Activated CD4-positive, alpha-beta memory T cell treated with anti-CD3 and anti-CD28 coated beads for 36 hours (primary cell): ENCODE measurements at regions not wholly inside any gene's neighbourhood (a gene's known extent, or its start where the extent isn't known, plus 50 kb on each side); places are given as distances from the start of the nearest gene placed in this dataset.

Source experiments
- CTCF ChIA-PET: fragments of 350-600 bp; sonication (Branson Sonifier 250); formaldehyde crosslinking; loops from one replicate; lab custom pipeline; 2021; ENCODE audit warnings: antibody characterized with exemption, inconsistent platforms; lab: Charles Lee
- POLR2A ChIA-PET: fragments of 350-600 bp; sonication (Branson Sonifier 250); formaldehyde crosslinking; loops from one replicate; lab custom pipeline; 2021; ENCODE audit warnings: antibody characterized with exemption; lab: Charles Lee
- DNase-seq: peaks from one replicate; pipeline ENCODE4 v3.0.0-alpha.2; 2020
- H3K27ac Mint-ChIP-seq: one replicate; pipeline ENCODE4 v1.8.0; 2021; ENCODE audit warnings: mixed read lengths
- H3K27me3 Mint-ChIP-seq: one replicate; pipeline ENCODE4 v1.8.0; 2021; ENCODE audit warnings: mixed read lengths
- H3K36me3 Mint-ChIP-seq: one replicate; pipeline ENCODE4 v1.8.0; 2021; ENCODE audit warnings: mixed read lengths
- H3K4me1 Mint-ChIP-seq: one replicate; pipeline ENCODE4 v1.8.0; 2021; ENCODE audit warnings: low read depth, mixed read lengths
- H3K4me3 Mint-ChIP-seq: one replicate; pipeline ENCODE4 v1.8.0; 2021; ENCODE audit warnings: mild to moderate bottlenecking, mixed read lengths
- H3K9me3 Mint-ChIP-seq: one replicate; pipeline ENCODE4 v1.8.0; 2021; ENCODE audit warnings: mixed read lengths
- intact Hi-C: fragments of 100-400 bp; cut with micrococcal nuclease; formaldehyde crosslinking; loops from one replicate; pipeline ENCODE4 v1.15.1; 2023

DNA sequence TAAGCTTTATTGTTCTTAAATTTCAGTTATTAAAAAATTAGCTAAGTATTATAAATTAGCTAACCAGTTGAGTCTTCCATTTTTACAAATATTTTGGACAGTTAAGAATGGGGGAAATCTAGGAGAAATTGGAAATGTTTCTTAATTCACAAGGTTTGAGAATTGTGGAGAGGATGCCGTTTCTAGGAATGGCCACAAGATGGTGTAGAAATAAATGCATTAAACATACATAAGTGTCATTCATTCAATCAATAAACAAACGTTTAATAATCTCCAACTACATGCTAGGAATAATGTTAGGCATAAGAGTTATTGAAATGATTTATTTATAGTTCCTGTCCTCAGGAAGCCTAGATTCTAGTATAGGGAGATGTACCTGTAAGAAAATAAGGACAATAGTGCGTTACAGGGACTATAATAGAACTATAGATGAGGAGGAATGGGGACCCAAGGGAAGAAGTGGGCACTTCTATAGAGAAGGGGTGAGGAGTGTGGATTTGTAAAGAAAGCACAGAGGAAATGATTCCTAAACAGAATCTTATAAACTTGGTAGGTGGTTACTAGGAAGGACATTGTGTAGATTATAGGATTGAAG lies 195.7 kb upstream of the ANK2 start:
- CTCF ChIA-PET: no interaction called here
- intact Hi-C loops: no loop called here
- POLR2A ChIA-PET: no interaction called here
- H3K4me1 Mint-ChIP-seq: no peaks in the 10 kb centered on the region
- H3K27me3 Mint-ChIP-seq: peaks cover 2% of the 10 kb centered on the region
- H3K9me3 Mint-ChIP-seq: no peaks in the 10 kb centered on the region
- H3K36me3 Mint-ChIP-seq: no peaks in the 10 kb centered on the region
- DNase-seq: no peak
- no peak overlapping the region for H3K27ac Mint-ChIP-seq
- H3K4me3 Mint-ChIP-seq: no peak overlapping the region

DNA sequence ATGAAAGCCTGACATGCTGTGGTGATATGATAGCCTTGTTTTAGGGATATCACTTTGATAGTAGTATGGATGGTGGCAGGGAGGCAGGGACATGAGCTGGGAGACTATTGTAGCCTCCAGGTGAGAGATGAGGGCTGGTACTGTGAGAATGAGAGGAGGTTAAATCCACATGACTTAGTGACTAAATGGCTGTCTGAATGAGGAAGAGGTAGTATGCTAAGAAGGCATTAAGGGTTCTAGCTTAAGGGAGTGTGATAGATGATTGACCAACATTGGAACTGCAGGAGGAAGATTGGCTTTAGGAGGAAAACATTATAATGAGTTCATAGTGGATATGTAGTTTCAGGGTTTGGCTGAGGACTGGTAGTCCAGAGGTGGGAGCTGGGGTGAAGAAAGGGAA lies 195.0 kb upstream of the ANK2 start:
- Mint-ChIP-seq H3K27ac (no peak overlapping the region), H3K4me1 (no peaks in the 10 kb centered on the region), H3K9me3 (no peaks in the 10 kb centered on the region), H3K4me3 (no peak overlapping the region), H3K36me3 (no peaks in the 10 kb centered on the region), H3K27me3 (peaks cover 2% of the 10 kb centered on the region)
- intact Hi-C loops: no loop called here
- CTCF ChIA-PET: no interaction called here
- POLR2A ChIA-PET: no interaction called here
- no peak for DNase-seq

DNA sequence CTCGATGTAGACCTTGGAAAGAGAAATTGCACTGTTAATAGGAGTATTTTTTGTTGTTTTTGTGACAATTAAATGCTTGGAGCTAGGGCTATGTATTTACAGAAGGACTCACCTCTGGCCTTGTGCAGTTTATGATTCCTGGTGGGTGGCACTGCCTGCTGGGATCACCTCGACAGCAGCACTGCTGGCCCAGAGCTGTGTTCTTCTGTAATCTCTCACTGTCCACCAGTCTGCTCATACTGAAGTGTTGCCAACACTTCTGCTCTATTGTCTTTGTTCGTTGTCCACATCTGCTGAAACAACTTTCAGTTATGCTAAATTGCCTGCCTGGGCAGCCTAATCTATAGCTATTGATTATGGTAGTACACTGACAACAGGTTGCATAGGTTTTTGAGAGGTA lies 194.4 kb upstream of the ANK2 start:
- no peaks in the 10 kb centered on the region for H3K36me3 Mint-ChIP-seq
- POLR2A ChIA-PET: no interaction called here
- intact Hi-C loops: no loop called here
- H3K27ac Mint-ChIP-seq: no peak overlapping the region
- H3K4me1 Mint-ChIP-seq: no peaks in the 10 kb centered on the region
- no peak for DNase-seq
- peaks cover 5% of the 10 kb centered on the region for H3K27me3 Mint-ChIP-seq
- CTCF ChIA-PET: no interaction called here
- no peaks in the 10 kb centered on the region for H3K9me3 Mint-ChIP-seq
- no peak overlapping the region for H3K4me3 Mint-ChIP-seq

DNA sequence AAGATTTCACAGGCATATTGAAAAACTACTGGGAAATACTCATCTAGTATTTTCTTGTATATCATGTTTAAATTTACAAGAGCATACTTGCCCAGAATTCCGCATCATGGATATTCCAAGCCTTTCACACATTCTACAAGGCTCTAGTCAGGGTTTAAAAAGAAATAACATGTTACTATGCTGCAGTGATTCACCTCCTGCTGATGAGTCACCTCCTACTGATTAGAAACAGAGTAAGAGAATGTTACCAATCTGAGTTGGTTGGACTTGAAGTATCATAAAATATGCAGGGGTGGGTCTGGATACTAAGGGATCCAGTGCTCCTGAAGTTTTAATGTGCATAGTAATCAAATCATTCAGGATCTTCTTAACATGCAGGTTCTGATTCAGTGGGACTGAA lies 192.0 kb upstream of the ANK2 start:
- ChIA-PET POLR2A (no interaction called here), CTCF (no interaction called here)
- Mint-ChIP-seq H3K4me1 (no peaks in the 10 kb centered on the region), H3K9me3 (no peaks in the 10 kb centered on the region), H3K27ac (no peak overlapping the region), H3K36me3 (no peaks in the 10 kb centered on the region), H3K27me3 (peaks cover 3% of the 10 kb centered on the region), H3K4me3 (no peak overlapping the region)
- intact Hi-C loops: loop anchor here (1.0 kb wide), 1 partner anchor 39 kb away; no protein-coding TSS in a partner anchor
- DNase-seq: no peak

DNA sequence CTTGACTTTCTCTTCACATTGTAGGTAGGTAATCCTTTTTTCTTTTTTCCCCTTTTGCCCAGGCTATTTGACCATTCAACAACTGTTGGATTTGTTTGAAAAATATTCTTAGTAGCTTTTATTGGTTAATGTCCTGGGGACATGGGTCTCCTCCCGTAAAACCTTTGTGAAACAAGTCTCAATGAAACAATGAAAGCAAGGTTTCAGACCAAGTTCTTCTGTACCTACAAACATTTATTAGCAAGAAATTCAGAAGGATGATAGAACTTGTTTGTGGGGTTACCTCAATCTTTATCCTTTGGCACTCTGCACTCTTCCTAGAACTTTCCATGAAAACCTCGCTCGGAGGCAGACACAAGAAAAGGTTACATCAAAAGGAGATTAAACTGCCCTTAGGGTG lies 190.7 kb upstream of the ANK2 start:
- Mint-ChIP-seq H3K9me3 (no peaks in the 10 kb centered on the region), H3K4me3 (no peak overlapping the region), H3K4me1 (no peaks in the 10 kb centered on the region), H3K27me3 (peaks cover 3% of the 10 kb centered on the region), H3K27ac (no peak overlapping the region), H3K36me3 (no peaks in the 10 kb centered on the region)
- ChIA-PET POLR2A (no interaction called here), CTCF (no interaction called here)
- DNase-seq: no peak
- intact Hi-C loops: no loop called here

DNA sequence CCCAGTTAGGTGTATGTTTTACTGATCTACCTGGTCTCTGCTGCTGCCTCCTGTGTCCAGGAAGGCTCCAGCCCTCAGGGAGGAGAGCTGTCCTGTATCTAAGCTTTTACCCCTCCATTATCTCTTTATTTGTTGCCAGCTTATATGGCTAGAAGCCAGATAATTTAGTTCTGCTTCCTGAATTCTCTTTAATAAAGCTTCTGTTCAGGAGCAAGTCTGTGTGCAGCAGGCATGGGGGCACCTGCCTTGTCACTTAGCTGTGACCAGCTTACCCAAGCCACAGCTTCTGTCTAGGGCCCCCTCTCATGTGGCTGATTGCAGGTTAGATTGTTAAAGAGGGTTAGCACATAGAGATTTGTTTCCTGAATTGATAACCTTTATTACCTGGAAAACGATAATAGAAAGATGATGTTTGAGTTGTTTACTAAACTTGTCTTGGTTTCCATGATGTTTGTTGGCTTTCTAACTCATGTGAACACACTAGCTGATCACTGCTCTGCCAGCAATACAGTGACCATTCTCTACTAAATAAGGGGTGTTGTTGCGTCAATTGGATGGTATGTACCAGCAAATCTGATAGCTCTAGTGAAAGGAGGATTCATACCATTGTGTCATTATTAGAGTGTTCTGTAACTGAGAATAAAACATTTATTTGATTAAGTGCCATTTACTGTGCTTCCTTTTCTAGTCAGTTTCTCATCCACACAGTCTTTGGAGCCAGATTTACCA lies 189.8 kb upstream of the ANK2 start:
- ChIA-PET CTCF (no interaction called here), POLR2A (no interaction called here)
- H3K27ac Mint-ChIP-seq: no peak overlapping the region
- H3K27me3 Mint-ChIP-seq: peaks cover 3% of the 10 kb centered on the region
- H3K4me1 Mint-ChIP-seq: no peaks in the 10 kb centered on the region
- H3K36me3 Mint-ChIP-seq: no peaks in the 10 kb centered on the region
- DNase-seq: no peak
- intact Hi-C loops: no loop called here
- H3K9me3 Mint-ChIP-seq: no peaks in the 10 kb centered on the region
- no peak overlapping the region for H3K4me3 Mint-ChIP-seq

DNA sequence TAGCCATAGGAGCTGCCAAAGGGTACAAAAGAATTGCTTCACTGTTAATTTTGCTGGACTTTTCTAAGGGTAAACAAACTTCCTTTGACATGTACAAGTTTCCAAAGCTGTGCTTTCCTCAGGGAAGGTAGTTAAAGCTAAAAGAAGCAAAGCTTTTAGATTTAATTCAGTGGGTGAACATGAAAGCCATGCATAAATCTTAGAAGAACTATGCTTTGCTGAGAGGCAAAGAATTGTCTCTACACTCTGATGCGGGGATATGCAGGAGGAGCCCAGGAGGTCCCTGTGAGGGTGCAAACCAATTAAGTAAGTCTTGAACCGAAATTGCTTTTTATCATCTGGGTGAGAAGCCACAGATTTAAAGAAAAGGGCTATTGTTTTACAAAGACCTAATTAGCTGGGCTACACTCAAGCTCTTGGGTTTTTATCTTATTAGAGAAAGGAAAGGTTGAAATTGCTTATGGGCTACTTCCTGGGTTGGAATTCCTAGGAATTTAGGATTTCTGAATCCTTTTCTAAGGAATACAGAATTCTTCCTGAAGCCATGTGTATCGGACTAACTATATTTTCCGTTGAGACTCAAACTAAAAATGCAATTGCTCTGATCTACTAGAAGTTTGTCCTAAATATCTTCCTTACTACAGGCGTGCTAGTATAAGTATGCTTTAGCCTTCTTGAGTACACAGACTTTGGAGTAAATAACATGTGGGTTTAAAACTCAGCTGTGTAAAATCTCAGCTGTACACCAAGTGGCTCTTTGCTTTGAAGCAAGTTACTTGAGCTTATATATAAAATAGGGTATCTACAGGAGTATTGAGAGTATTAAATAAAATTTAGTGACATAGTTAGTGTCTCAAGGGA lies 188.4 kb upstream of the ANK2 start:
- peaks cover 3% of the 10 kb centered on the region for H3K27me3 Mint-ChIP-seq
- intact Hi-C loops: no loop called here
- no peak for DNase-seq
- ChIA-PET CTCF (no interaction called here), POLR2A (no interaction called here)
- no peaks in the 10 kb centered on the region for H3K4me1 Mint-ChIP-seq
- H3K36me3 Mint-ChIP-seq: no peaks in the 10 kb centered on the region
- no peak overlapping the region for H3K27ac Mint-ChIP-seq
- H3K9me3 Mint-ChIP-seq: no peaks in the 10 kb centered on the region
- H3K4me3 Mint-ChIP-seq: no peak overlapping the region

DNA sequence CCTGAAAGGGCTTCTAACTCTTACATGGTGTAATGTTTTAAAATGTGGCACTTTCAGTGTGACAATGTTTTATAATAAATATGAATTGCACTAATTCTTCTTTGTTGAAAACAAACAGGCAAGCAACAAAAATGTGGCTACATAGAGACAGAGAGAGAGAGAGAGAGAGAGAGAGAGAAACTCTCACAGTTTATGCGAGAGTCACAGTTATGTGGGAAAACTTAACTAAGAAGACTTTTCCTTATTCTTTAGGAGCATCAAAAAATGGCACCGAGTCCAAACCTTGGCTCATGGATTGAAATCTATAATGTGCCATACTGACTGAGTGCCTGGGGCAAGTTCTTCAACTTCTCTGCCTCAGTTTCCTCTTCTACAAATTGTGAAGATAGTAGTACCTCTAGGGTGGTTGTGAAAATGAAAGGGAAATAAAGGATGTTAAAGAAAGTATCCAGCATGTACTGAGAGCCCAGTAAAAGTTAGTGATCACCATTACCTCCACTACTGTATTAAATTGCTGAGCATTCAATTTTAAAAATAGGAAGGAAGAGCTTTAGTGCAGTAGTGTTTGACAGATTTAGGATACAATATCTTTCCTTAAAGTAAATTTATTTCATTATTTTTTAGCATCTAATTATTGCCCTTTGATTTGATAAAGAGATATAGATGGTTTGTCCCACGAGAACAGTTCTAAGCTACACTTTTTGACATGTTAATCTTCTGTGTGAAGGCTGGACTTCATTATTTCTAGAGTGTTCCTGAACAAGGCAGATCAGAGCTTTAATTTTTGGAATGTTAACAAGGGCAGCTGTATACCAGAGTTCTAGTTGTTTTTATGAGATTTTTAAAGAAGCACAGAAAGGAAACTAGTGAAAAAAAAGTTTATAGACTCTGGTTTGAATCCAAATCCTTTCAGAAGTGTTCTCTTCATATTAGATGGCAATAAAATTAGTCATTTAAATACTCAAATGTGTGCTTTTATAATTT lies 187.5 kb upstream of the ANK2 start:
- no peaks in the 10 kb centered on the region for H3K9me3 Mint-ChIP-seq
- intact Hi-C loops: no loop called here
- H3K4me1 Mint-ChIP-seq: no peaks in the 10 kb centered on the region
- H3K4me3 Mint-ChIP-seq: no peak overlapping the region
- CTCF ChIA-PET: no interaction called here
- H3K27me3 Mint-ChIP-seq: peaks cover 3% of the 10 kb centered on the region
- H3K27ac Mint-ChIP-seq: no peak overlapping the region
- no peak for DNase-seq
- POLR2A ChIA-PET: no interaction called here
- no peaks in the 10 kb centered on the region for H3K36me3 Mint-ChIP-seq

DNA sequence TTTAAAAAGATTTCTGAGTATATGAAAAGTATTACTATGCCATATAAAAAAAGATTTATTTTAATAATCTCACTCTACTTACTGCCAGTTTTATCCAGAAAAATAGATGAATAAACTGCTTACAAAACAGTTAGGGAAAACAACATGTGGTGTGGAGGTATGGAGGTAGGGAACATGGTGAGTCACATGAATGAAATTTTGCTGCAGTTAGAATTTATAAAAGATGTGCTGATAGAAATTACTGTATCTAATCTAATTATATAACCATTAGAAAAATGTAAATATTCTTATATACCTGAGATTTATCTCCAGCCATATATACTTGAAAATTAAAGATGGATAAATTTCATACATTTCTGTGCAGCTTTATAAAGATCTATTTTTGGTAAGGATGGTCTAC lies 184.0 kb upstream of the ANK2 start:
- Mint-ChIP-seq H3K27ac (no peak overlapping the region), H3K9me3 (no peaks in the 10 kb centered on the region), H3K27me3 (no peaks in the 10 kb centered on the region), H3K36me3 (no peaks in the 10 kb centered on the region), H3K4me3 (no peak overlapping the region), H3K4me1 (no peaks in the 10 kb centered on the region)
- no peak for DNase-seq
- ChIA-PET CTCF (no interaction called here), POLR2A (no interaction called here)
- intact Hi-C loops: no loop called here

DNA sequence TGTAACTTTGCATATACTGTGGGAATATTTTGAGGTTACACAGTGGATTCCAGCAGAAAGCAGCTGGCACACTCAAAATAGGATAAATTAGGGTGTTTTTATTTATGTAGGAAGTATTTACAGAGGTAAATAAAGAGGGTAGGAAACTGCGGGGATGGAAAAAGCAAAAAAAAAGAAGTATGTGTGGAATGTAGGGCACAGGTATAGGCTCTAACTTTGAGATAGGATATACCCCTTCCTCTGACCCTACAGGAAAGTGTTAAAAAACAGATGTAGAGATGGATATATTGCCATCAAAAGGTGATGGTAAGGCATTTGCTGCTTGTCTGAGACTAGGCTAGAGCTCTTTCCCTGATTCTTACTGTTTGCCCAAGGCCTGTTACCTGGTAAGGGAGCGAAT lies 173.1 kb upstream of the ANK2 start:
- Mint-ChIP-seq H3K27ac (no peak overlapping the region), H3K4me1 (no peaks in the 10 kb centered on the region), H3K27me3 (peaks cover 1% of the 10 kb centered on the region), H3K4me3 (no peak overlapping the region), H3K36me3 (no peaks in the 10 kb centered on the region), H3K9me3 (no peaks in the 10 kb centered on the region)
- intact Hi-C loops: no loop called here
- ChIA-PET POLR2A (no interaction called here), CTCF (no interaction called here)
- DNase-seq: no peak

DNA sequence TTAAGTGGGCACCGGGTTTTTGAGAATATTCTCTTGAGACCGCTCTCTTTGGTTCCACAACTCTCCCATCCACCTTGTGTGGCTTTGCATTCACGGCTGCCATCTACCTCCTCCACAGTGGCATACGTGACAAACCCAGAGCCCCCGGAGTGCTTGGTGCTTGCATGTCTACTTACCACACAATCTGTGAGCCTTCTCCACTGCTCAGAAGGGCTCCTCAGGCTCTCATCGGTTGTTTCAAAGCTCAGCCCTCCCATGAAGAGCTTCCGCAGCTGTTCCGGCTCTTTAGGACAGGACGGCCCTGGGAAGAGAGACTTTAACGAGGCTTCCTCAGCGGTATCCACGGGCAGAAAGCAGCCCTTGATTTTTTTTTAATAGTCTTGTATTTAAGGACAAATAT lies 167.6 kb upstream of the ANK2 start:
- CTCF ChIA-PET: no interaction called here
- H3K4me3 Mint-ChIP-seq: no peak overlapping the region
- H3K27ac Mint-ChIP-seq: no peak overlapping the region
- POLR2A ChIA-PET: no interaction called here
- intact Hi-C loops: no loop called here
- no peak for DNase-seq
- H3K27me3 Mint-ChIP-seq: peaks cover 1% of the 10 kb centered on the region
- H3K9me3 Mint-ChIP-seq: no peaks in the 10 kb centered on the region
- H3K36me3 Mint-ChIP-seq: no peaks in the 10 kb centered on the region
- no peaks in the 10 kb centered on the region for H3K4me1 Mint-ChIP-seq

DNA sequence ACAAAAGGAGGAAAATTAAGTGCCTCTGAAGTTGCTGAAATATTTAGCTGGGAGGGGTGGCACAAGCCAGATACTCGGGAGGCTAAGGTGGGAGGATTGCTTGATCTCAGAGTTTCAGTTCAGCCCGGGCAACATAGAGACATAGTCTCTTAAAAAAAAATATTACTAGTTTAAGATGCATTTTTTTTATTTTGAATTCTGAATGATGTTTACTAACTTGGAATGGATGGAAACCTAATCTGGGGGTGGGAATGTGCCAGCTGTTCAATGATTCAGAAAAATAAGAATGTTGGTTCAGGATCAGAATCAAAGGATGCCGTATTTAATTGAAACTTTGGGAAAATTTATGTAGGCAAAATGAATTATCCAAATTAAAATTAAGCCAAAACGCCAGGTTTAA lies 167.2 kb upstream of the ANK2 start:
- CTCF ChIA-PET: no interaction called here
- intact Hi-C loops: no loop called here

More for the DNA sequence above, 167.2 kb upstream of the ANK2 start:
- POLR2A ChIA-PET: interaction anchor here (0.6 kb wide), 1 partner anchor 194 kb away, joined by 3 read pairs; no protein-coding TSS in a partner anchor
- DNase-seq: no peak
- Mint-ChIP-seq H3K4me1 (no peaks in the 10 kb centered on the region), H3K36me3 (no peaks in the 10 kb centered on the region), H3K9me3 (no peaks in the 10 kb centered on the region), H3K27ac (no peak overlapping the region), H3K27me3 (peaks cover 1% of the 10 kb centered on the region), H3K4me3 (no peak overlapping the region)
